Activated CD8-positive, alpha-beta memory T cell treated with anti-CD3 and anti-CD28 coated beads for 24 hours (primary cell): ENCODE measurements at regions not wholly inside any gene's neighbourhood (a gene's known extent, or its start where the extent isn't known, plus 50 kb on each side); places are given as distances from the start of the nearest gene placed in this dataset.
"Not testable (repeated sequence)": the region's sequence is repeated elsewhere in the genome, so short reads cannot be mapped to it uniquely, and the experiment has no call there.

ENCODE experiments used
- DNase-seq: peaks from one replicate; pipeline ENCODE4 v3.0.0-alpha.2; 2020

DNA sequence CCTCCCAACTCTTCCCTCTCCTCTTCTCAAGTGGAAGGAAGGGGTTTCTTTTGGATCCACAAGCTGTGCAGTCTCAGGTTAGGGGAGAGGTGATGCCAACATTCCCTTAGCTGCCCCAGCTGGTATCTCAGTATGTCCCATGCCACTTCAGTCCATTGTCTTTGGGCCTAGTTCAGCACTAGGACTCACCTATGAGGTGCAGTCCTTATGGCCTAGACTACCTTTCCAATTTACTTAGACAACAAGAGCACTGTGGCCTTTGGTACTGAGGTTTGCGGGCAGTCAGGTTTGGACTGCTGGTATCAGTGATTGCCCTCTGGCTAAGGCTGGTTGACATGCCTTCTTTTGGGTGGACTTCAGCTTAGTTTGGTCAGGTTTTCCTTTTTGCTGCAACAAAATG is 159.9 kb downstream of the POTEH start:
- not testable (repeated sequence) for DNase-seq

- DNase-seq = not testable (repeated sequence)
Observed at GRCh38 chr22:15853716-15854373, 164.0 kb downstream of the POTEH start.

DNA sequence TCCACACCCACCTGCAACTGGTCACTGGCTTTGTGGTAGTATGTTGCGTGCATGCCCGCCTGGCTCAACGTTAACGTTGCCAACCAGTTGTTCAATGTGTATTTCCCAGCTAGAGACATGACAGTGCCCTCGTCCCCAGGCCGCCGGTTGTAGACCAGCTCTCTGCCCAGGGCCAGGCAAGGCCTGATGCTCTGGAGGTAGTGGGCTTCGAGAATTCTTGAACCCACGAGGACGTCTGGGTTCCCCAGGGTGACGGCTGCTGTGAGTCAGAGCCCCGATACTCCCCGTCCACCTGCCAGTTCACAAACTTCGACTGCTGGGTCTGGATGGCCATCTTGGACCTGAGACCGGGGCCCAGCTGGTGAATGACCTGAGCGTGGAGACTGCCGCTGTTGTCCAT is 164.6 kb downstream of the POTEH start:
- DNase-seq = peak; percentile 56

DNA sequence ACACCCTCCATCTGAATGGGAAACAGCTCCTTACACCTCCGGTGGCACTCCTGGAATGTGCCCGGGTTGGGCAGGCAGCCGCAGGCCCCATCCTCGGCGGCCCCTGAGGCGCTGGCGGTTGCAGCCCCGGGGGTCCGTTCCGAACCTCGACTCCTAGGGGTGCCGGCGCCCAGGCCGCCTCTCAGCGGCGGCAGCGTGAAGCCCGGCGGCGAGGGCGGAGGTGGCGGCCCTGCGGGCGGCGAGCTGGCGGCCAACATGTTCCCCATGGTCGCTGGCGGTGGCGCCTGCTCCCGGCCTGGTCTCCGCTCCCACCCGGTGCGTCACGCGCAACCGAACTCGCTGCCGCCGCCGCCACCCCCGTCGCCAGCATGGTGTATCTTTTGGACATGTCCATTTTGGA is 165.2 kb downstream of the POTEH start:
- DNase-seq = not testable (repeated sequence)

GRCh38 chr22:15880926-15881325 is 191.1 kb downstream of the POTEH start:
- not testable (repeated sequence) for DNase-seq

GRCh38 chr22:15904326-15904725 is 214.5 kb downstream of the POTEH start:
- DNase-seq = not testable (repeated sequence)

GRCh38 chr22:15911704-15912103 is 221.9 kb downstream of the POTEH start:
- DNase-seq = not testable (repeated sequence)

GRCh38 chr22:15919120-15919519 is 229.3 kb downstream of the POTEH start:
- DNase-seq = not testable (repeated sequence)

- not testable (repeated sequence) for DNase-seq
Observed at GRCh38 chr22:15920941-15921340, 231.1 kb downstream of the POTEH start.

- not testable (repeated sequence) for DNase-seq
Observed at GRCh38 chr22:15922132-15922531, 232.3 kb downstream of the POTEH start.

DNA sequence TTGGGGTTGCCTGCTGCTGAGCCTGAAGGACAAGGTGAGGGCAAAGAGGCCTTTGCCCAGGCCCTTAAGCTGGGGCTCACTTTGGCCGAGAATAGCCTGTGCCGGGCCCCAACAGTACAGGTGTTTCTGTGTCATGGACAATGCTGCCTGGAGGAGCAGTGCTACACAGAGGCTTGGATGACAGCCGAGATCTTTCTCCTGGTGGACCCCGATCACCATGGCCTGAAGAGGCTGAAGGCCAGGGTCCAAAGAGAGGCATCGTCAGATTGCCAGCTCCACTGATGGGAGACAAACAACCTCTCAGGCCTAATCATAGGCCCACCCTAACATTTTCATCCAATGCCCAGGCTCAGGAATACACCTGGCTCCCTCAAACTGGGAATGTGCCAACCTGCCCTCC is 232.8 kb downstream of the POTEH start:
- not testable (repeated sequence) for DNase-seq

- DNase-seq = not testable (repeated sequence)
Observed at GRCh38 chr22:15924820-15925219, 235.0 kb downstream of the POTEH start.

DNA sequence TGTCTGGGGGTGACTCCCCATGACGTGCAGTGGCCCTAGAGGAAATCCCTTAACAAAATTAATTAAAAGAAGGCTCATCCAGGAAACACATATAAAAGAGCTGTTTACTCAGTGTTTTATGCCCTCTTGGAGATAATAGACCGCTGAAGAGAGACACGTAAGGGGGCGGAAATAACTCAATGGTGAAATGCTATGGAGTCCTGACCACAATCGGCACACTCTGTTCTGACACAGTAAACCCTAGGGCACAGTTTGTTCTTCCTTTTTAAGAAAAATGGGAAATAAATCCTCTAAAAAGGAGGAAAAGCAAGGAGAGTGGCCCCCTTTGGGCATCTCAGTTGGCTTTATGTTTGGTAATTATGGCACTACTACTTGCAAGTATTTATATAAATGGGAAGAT is 237.3 kb downstream of the POTEH start:
- not testable (repeated sequence) for DNase-seq
